Sigmoid colon (tissue), 6 donors: ENCODE measurements at regions not wholly inside any gene's neighbourhood (a gene's known extent, or its start where the extent isn't known, plus 50 kb on each side); places are given as distances from the start of the nearest gene placed in this dataset.

ENCODE experiments used
- DNase-seq: peaks from one replicate; pipeline ENCODE4 v3.0.0-alpha.2; 2019
- H3K27ac ChIP-seq, 4 donors: fragments of 200-600 bp; sonication (generic); one replicate each; pipeline ENCODE4 v1.5.1; 2016 to 2019; ENCODE audit warnings: mild to moderate bottlenecking in 1 of 4
- H3K27me3 ChIP-seq, 3 donors: fragments of 200-600 bp; sonication (generic); one replicate each; pipeline ENCODE4 v1.5.1; 2019; ENCODE audit warnings: mild to moderate bottlenecking in 1 of 3
- H3K36me3 ChIP-seq, 4 donors: fragments of 200-600 bp; sonication (generic); one replicate each; pipeline ENCODE4 v1.5.1; 2016 to 2019
- H3K4me1 ChIP-seq, 4 donors: fragments of 200-600 bp; sonication (generic); one replicate each; pipeline ENCODE4 v1.5.1; 2017 to 2019
- H3K4me3 ChIP-seq, 4 donors: fragments of 200-600 bp; sonication (generic); one replicate each; pipeline ENCODE4 v1.5.1; 2017 to 2019; ENCODE audit warnings: mild to moderate bottlenecking in 2 of 4, moderate library complexity in 1 of 4
- H3K9me3 ChIP-seq, 4 donors: fragments of 200-600 bp in 3 of 4; sonication (generic) in 3 of 4; one replicate each; pipeline versions ENCODE4 v1.5.1 to v1.6.1; 2013 to 2019
- CTCF ChIP-seq, 4 experiments: fragments of 450-650 bp in 3 of 4; fragments of 200-600 bp in 1 of 4; IDR thresholded peaks; one replicate each; pipeline ENCODE4 v1.5.1; 2016 to 2019; ENCODE audit warnings: antibody characterized with exemption in 4 of 4, mild to moderate bottlenecking in 3 of 4, moderate library complexity in 2 of 4
- EP300 ChIP-seq, 4 donors: sonication (generic); formaldehyde crosslinking; IDR thresholded peaks; one replicate each; pipeline ENCODE4 v1.6.1; 2017; ENCODE audit warnings: antibody characterized with exemption in 4 of 4
- POLR2A ChIP-seq, 2 donors: fragments of 450-650 bp; IDR thresholded peaks; one replicate each; pipeline ENCODE4 v1.6.1; 2016; ENCODE audit warnings: antibody characterized with exemption in 2 of 2, mild to moderate bottlenecking in 2 of 2, moderate library complexity in 2 of 2
- POLR2AphosphoS5 ChIP-seq, 4 donors: sonication (generic); formaldehyde crosslinking; IDR thresholded peaks; one replicate each; pipeline ENCODE4 v1.6.1; 2017; ENCODE audit warnings: antibody characterized with exemption in 4 of 4
- WGBS, 2 donors: extraction: QIAGEN DNeasy Blood & Tissue Kit; methylation state at CpG; one replicate each; pipeline ENCODE4 v1.1.7; 2013; 5-methylcytosine and 5-hydroxymethylcytosine counted together
- intact Hi-C: fragments of 100-400 bp; cut with DNase I; formaldehyde crosslinking; loops from one replicate; pipeline ENCODE4 v1.15.1; 2023
- donor health status: healthy with polysubstance abuse.
- donor health status: healthy.

GRCh38 chr2:224143526-224143925 lies 104.4 kb upstream of the SERPINE2 start:
- no peak overlapping the region for H3K27ac ChIP-seq
- no peak for DNase-seq
- H3K27me3 ChIP-seq, result no peaks in the 10 kb centered on the region
- no peaks in the 10 kb centered on the region for H3K4me1 ChIP-seq
- no peaks in the 10 kb centered on the region for H3K36me3 ChIP-seq
- 47 to 63% methylated on average over 1 of the region's 1 CpG for WGBS, 2 donors
- no peak overlapping the region for H3K4me3 ChIP-seq
- H3K9me3 ChIP-seq, result no peaks in the 10 kb centered on the region
- TF ChIP-seq POLR2AphosphoS5 (IDR thresholded peaks at IDR 0.05), result no peak
- TF ChIP-seq CTCF (IDR thresholded peaks at IDR 0.05), result no peak
- TF ChIP-seq POLR2A (IDR thresholded peaks at IDR 0.05), result no peak
- no peak for TF ChIP-seq EP300 (IDR thresholded peaks at IDR 0.05)
- intact Hi-C loops, result no loop called here

GRCh38 chr2:224142397-224143312 lies 103.6 kb upstream of the SERPINE2 start:
- H3K4me1 ChIP-seq, result no peaks in the 10 kb centered on the region
- TF ChIP-seq EP300 (IDR thresholded peaks at IDR 0.05) (no peak), POLR2A (IDR thresholded peaks at IDR 0.05) (no peak), CTCF (IDR thresholded peaks at IDR 0.05) (no peak)
- WGBS, 2 donors, result 31 to 41% methylated on average over 4 of the region's 4 CpGs
- H3K9me3 ChIP-seq, result no peaks in the 10 kb centered on the region
- intact Hi-C loops, result no loop called here
- DNase-seq, result no peak
- H3K36me3 ChIP-seq, result no peaks in the 10 kb centered on the region
- no peaks in the 10 kb centered on the region for H3K27me3 ChIP-seq
- H3K27ac ChIP-seq, result peak overlapping the region in 1 of 4 donors; percentile 17
- H3K4me3 ChIP-seq, result no peak overlapping the region

- 82% methylated on average over 4 of the region's 4 CpGs for WGBS, 2 donors
- H3K27me3 ChIP-seq, result no peaks in the 10 kb centered on the region
- intact Hi-C loops, result no loop called here
- no peak overlapping the region for H3K27ac ChIP-seq
- no peaks in the 10 kb centered on the region for H3K36me3 ChIP-seq
- no peak overlapping the region for H3K4me3 ChIP-seq
- H3K9me3 ChIP-seq, result no peaks in the 10 kb centered on the region
- no peaks in the 10 kb centered on the region for H3K4me1 ChIP-seq
- no peak for DNase-seq
- no peak for TF ChIP-seq POLR2AphosphoS5 (IDR thresholded peaks at IDR 0.05)
- TF ChIP-seq EP300 (IDR thresholded peaks at IDR 0.05), result no peak
- no peak for TF ChIP-seq POLR2A (IDR thresholded peaks at IDR 0.05)
- TF ChIP-seq CTCF (IDR thresholded peaks at IDR 0.05), result no peak
Measured at GRCh38 chr2:224141304-224141703, 102.2 kb upstream of the SERPINE2 start.

- WGBS, 2 donors, result 91% methylated on average over 1 of the region's 1 CpG
- intact Hi-C loops, result no loop called here
- Histone ChIP-seq H3K4me3 (no peak overlapping the region), H3K36me3 (no peaks in the 10 kb centered on the region), H3K9me3 (no peaks in the 10 kb centered on the region), H3K27me3 (no peaks in the 10 kb centered on the region), H3K4me1 (no peaks in the 10 kb centered on the region), H3K27ac (no peak overlapping the region)
- no peak for DNase-seq
- no peak for TF ChIP-seq CTCF (IDR thresholded peaks at IDR 0.05)
- TF ChIP-seq EP300 (IDR thresholded peaks at IDR 0.05), result no peak
- no peak for TF ChIP-seq POLR2A (IDR thresholded peaks at IDR 0.05)
- TF ChIP-seq POLR2AphosphoS5 (IDR thresholded peaks at IDR 0.05), result no peak
Measured at GRCh38 chr2:224137208-224137607, 98.1 kb upstream of the SERPINE2 start.
